ENCODE measurements at regions not wholly inside any gene's neighbourhood (a gene's known extent, or its start where the extent isn't known, plus 50 kb on each side); places are given as distances from the start of the nearest gene placed in this dataset.

GRCh38 chr13:64697226-64697625 is 2532.9 kb downstream of the PCDH9 start:
- BruUV-seq (replicated peaks): no TSS peak
- DNase-seq (ENCODE audit: low read depth, low spot score) (peak; percentile 45), FAIRE-seq (no peak)
- H3K36me3 ChIP-seq (ENCODE audit: control insufficient read depth in 2 of 2, extremely low read depth in 1 of 2, insufficient read depth in 2 of 2, low read length in 2 of 2): no peaks in the 10 kb centered on the region
- TF ChIP-seq POLR2AphosphoS5 (IDR thresholded peaks at IDR 0.05; ENCODE audit: insufficient read depth, low read depth, low read length) (no peak), JUN (IDR thresholded peaks at IDR 0.05; ENCODE audit: borderline replicate concordance, insufficient read depth, insufficient read length, low read depth) (no peak), FOS (IDR thresholded peaks at IDR 0.05; ENCODE audit: borderline replicate concordance, insufficient read depth, low read length) (no peak), CTCF (IDR thresholded peaks at IDR 0.05; ENCODE audit: extremely low read depth in 1 of 2, insufficient read depth in 1 of 2, low read depth in 1 of 2, low read length in 2 of 2) (no peak), GATA2 (IDR thresholded peaks at IDR 0.05; ENCODE audit: insufficient read depth, insufficient read length, low read depth, low read length) (no peak), MYC (IDR thresholded peaks at IDR 0.05; ENCODE audit: low read depth, low read length) (no peak), MAX (IDR thresholded peaks at IDR 0.05; ENCODE audit: insufficient read depth, insufficient read length) (no peak), EZH2 (IDR thresholded peaks at IDR 0.05; ENCODE audit: borderline replicate concordance, low read depth, low read length, severe bottlenecking) (no peak), POLR2A (IDR thresholded peaks at IDR 0.05; ENCODE audit: low read depth, low read length) (no peak)
- no peaks in the 10 kb centered on the region for H3K9me1 ChIP-seq (replicated peaks; ENCODE audit: control insufficient read depth, extremely low read depth, insufficient read depth, low read length)
- H3K9me3 ChIP-seq (replicated peaks; ENCODE audit: control insufficient read depth, insufficient read depth, low read length): no peaks in the 10 kb centered on the region
- H2AFZ ChIP-seq (ENCODE audit: low read depth, low read length): peak overlapping the region; percentile 77
- dilution Hi-C loops (cut with MboI; ENCODE audit: extremely low pct_ligation_motif_present, low sequenced_read_pairs) (no loop called here), intact Hi-C loops (cut with micrococcal nuclease) (no loop called here)
- ChIA-PET CTCF (interaction anchor here (1.7 kb wide), 1 partner anchor 23 kb away, joined by 5 read pairs; no protein-coding TSS in a partner anchor), POLR2A (no interaction called here)
- no peak overlapping the region for H3K9ac ChIP-seq (replicated peaks; ENCODE audit: extremely low read depth, insufficient read depth, low read length)
- H3K79me2 ChIP-seq (ENCODE audit: control insufficient read depth, insufficient read depth, low read length): no peaks in the 10 kb centered on the region
- no peak overlapping the region for H3K27ac ChIP-seq (ENCODE audit: insufficient read depth, low read depth, low read length)
- no peak overlapping the region for H3K4me2 ChIP-seq (ENCODE audit: insufficient read depth, low read length)
- H3K27me3 ChIP-seq (ENCODE audit: control insufficient read depth in 2 of 2, insufficient read depth in 2 of 2, low read length in 2 of 2): no peaks in the 10 kb centered on the region
- H4K20me1 ChIP-seq (replicated peaks; ENCODE audit: control insufficient read depth, extremely low read depth, insufficient read depth, low read length): no peaks in the 10 kb centered on the region
- no peaks in the 10 kb centered on the region for H3K4me1 ChIP-seq (ENCODE audit: control insufficient read depth, extremely low read depth, insufficient read depth, low read length)
- H3K4me3 ChIP-seq (replicated peaks in 1 of 3; ENCODE audit: insufficient read depth in 1 of 3, low read depth in 1 of 3, low read length in 3 of 3): no peak overlapping the region

Measured in endothelial cell of umbilical vein (primary cell).